ENCODE measurements at regions not wholly inside any gene's neighbourhood (a gene's known extent, or its start where the extent isn't known, plus 50 kb on each side); places are given as distances from the start of the nearest gene placed in this dataset.

GRCh38 chr2:122960759-122961641 is 1064.1 kb upstream of the CNTNAP5 start:
- TF ChIP-seq ZNF274 (IDR thresholded peaks at IDR 0.05; ENCODE audit: low read depth, low read length), result no peak
- H3K4me3 ChIP-seq (ENCODE audit: low read length), result no peak overlapping the region

GRCh38 chr2:122966461-122966860 is 1058.6 kb upstream of the CNTNAP5 start:
- H3K4me3 ChIP-seq (ENCODE audit: low read length), result no peak overlapping the region
- no peak for TF ChIP-seq ZNF274 (IDR thresholded peaks at IDR 0.05; ENCODE audit: low read depth, low read length)

- no peak for TF ChIP-seq ZNF274 (IDR thresholded peaks at IDR 0.05; ENCODE audit: low read depth, low read length)
- H3K4me3 ChIP-seq (ENCODE audit: low read length), result no peak overlapping the region
These were observed 1047.5 kb upstream of the CNTNAP5 start for GRCh38 chr2:122977580-122977979.

- H3K4me3 ChIP-seq (ENCODE audit: low read length), result no peak overlapping the region
- no peak for TF ChIP-seq ZNF274 (IDR thresholded peaks at IDR 0.05; ENCODE audit: low read depth, low read length)
These were observed 1044.4 kb upstream of the CNTNAP5 start for GRCh38 chr2:122980671-122981070.

- no peak for TF ChIP-seq ZNF274 (IDR thresholded peaks at IDR 0.05; ENCODE audit: low read depth, low read length)
- no peak overlapping the region for H3K4me3 ChIP-seq (ENCODE audit: low read length)
These were observed 1042.2 kb upstream of the CNTNAP5 start for GRCh38 chr2:122982936-122983335.

- H3K4me3 ChIP-seq (ENCODE audit: low read length), result no peak overlapping the region
- TF ChIP-seq ZNF274 (IDR thresholded peaks at IDR 0.05; ENCODE audit: low read depth, low read length), result no peak
These were observed 1036.5 kb upstream of the CNTNAP5 start for GRCh38 chr2:122988395-122989221.

- H3K4me3 ChIP-seq (ENCODE audit: low read length), result no peak overlapping the region
- no peak for TF ChIP-seq ZNF274 (IDR thresholded peaks at IDR 0.05; ENCODE audit: low read depth, low read length)
These were observed 1031.5 kb upstream of the CNTNAP5 start for GRCh38 chr2:122993592-122993991.

GRCh38 chr2:122999258-122999657 is 1025.8 kb upstream of the CNTNAP5 start:
- no peak for TF ChIP-seq ZNF274 (IDR thresholded peaks at IDR 0.05; ENCODE audit: low read depth, low read length)
- no peak overlapping the region for H3K4me3 ChIP-seq (ENCODE audit: low read length)

GRCh38 chr2:122999821-123000220 is 1025.3 kb upstream of the CNTNAP5 start:
- TF ChIP-seq ZNF274 (IDR thresholded peaks at IDR 0.05; ENCODE audit: low read depth, low read length), result no peak
- H3K4me3 ChIP-seq (ENCODE audit: low read length), result no peak overlapping the region

- no peak for TF ChIP-seq ZNF274 (IDR thresholded peaks at IDR 0.05; ENCODE audit: low read depth, low read length)
- H3K4me3 ChIP-seq (ENCODE audit: low read length), result no peak overlapping the region
These were observed 1022.3 kb upstream of the CNTNAP5 start for GRCh38 chr2:123002660-123003248.

GRCh38 chr2:123015186-123015585 is 1009.9 kb upstream of the CNTNAP5 start:
- no peak overlapping the region for H3K4me3 ChIP-seq (ENCODE audit: low read length)
- no peak for TF ChIP-seq ZNF274 (IDR thresholded peaks at IDR 0.05; ENCODE audit: low read depth, low read length)

GRCh38 chr2:123035541-123035940 is 989.5 kb upstream of the CNTNAP5 start:
- no peak for TF ChIP-seq ZNF274 (IDR thresholded peaks at IDR 0.05; ENCODE audit: low read depth, low read length)
- no peak overlapping the region for H3K4me3 ChIP-seq (ENCODE audit: low read length)

- H3K4me3 ChIP-seq (ENCODE audit: low read length), result no peak overlapping the region
- no peak for TF ChIP-seq ZNF274 (IDR thresholded peaks at IDR 0.05; ENCODE audit: low read depth, low read length)
These were observed 988.8 kb upstream of the CNTNAP5 start for GRCh38 chr2:123036300-123036699.

- no peak overlapping the region for H3K4me3 ChIP-seq (ENCODE audit: low read length)
- no peak for TF ChIP-seq ZNF274 (IDR thresholded peaks at IDR 0.05; ENCODE audit: low read depth, low read length)
These were observed 984.6 kb upstream of the CNTNAP5 start for GRCh38 chr2:123040506-123040905.
